ENCODE measurements at regions not wholly inside any gene's neighbourhood (a gene's known extent, or its start where the extent isn't known, plus 50 kb on each side); places are given as distances from the start of the nearest gene placed in this dataset.
"Not testable (repeated sequence)": the region's sequence is repeated elsewhere in the genome, so short reads cannot be mapped to it uniquely, and the experiment has no call there.

DNA sequence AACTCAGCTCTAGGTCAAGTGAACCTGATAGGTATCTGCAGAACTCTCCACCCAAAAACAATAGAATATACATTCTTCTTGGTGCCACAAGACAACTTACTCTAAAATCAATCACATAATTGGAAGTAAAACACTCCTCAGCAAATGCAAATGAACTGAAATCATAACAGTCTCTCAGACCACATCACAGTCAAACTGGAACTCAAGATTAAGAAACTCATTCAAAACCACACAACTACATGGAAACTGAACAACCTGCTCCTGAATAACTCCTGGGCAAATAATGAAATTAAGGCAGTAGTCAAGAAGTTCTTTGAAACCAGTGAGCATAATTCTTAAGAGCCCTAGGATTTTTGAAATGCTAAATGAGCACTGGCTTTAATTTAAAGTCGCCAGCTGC lies 125.4 kb upstream of the PDE4D start:
- POLR2A ChIA-PET, H3K27ac Mint-ChIP-seq: not testable (repeated sequence)

DNA sequence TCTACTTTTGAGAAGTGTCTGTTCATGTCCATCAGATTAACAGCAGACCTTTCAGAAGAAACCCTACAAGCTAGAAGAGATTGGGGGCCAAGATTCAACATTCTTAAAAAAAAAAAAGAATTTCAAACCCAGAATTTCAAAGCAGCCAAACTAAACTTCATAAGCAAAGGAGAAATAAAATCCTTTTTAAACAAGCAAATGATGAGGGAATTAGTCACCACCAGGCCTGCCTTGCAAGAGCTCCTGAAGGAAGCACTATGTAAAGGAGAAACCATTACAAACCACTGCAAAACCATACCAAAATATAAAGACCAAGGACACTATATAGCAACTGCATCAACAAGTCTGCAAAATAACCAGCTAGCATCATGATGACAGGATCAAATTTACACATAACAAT lies 124.6 kb upstream of the PDE4D start:
- ChIA-PET CTCF (no interaction called here), POLR2A (no interaction called here)
- no peak overlapping the region for H3K27ac Mint-ChIP-seq
- H3K4me3 Mint-ChIP-seq: no peak overlapping the region
- H3K9me3 Mint-ChIP-seq: no peaks in the 10 kb centered on the region
- H3K36me3 Mint-ChIP-seq (ENCODE audit: low read depth): no peaks in the 10 kb centered on the region
- DNase-seq: no peak
- no peaks in the 10 kb centered on the region for H3K4me1 Mint-ChIP-seq
- H3K27me3 Mint-ChIP-seq: no peaks in the 10 kb centered on the region

More for the DNA sequence above, 125.4 kb upstream of the PDE4D start:
- H3K4me1 Mint-ChIP-seq; DNase-seq; H3K4me3 Mint-ChIP-seq; H3K36me3 Mint-ChIP-seq (ENCODE audit: low read depth); H3K27me3 Mint-ChIP-seq; H3K9me3 Mint-ChIP-seq; CTCF ChIA-PET: not testable (repeated sequence)

DNA sequence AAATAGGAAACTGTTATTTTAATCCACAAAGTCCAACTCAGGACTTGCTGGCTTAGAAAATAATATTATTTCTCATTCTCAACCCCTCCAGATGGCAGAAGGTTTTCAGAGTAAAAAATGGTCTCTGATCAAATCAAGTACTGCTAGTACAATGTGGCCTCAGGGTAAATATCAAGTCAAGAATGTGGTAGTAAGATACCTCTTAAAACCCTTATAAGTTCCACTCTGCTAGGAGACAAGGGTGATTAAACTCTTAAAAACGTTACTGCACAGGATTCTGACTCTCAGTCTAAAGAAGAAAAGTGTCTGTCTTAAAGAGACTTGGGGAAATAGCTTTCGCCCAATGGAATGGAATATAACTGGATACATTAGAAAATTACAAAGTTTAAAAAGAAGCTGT lies 120.8 kb upstream of the PDE4D start:
- H3K9me3 Mint-ChIP-seq: no peaks in the 10 kb centered on the region

DNA sequence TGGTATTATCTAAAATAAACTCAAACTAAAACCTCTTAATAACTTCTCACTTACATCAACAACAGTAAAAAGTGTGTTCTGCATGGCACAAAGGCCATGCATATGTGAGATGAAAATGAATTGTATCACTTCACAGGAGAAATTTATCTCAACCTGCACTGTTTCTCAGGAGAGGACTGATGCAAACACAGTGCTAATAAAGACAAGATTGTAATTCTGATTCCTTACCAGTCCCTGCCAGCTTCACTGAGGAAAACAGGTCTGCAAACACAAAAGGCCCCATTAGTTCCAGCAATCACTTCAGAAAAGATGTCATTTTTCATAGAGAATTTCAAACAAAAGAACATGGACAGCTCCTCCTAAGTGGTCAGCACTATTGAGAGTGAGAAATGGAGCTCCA lies 117.3 kb upstream of the PDE4D start:
- Mint-ChIP-seq H3K36me3 (ENCODE audit: low read depth) (no peaks in the 10 kb centered on the region), H3K27ac (no peak overlapping the region), H3K9me3 (no peaks in the 10 kb centered on the region), H3K4me1 (no peaks in the 10 kb centered on the region), H3K4me3 (no peak overlapping the region), H3K27me3 (no peaks in the 10 kb centered on the region)
- ChIA-PET CTCF (no interaction called here), POLR2A (no interaction called here)
- no peak for DNase-seq

More for the DNA sequence above, 120.8 kb upstream of the PDE4D start:
- Mint-ChIP-seq H3K36me3 (ENCODE audit: low read depth) (no peaks in the 10 kb centered on the region), H3K27me3 (no peaks in the 10 kb centered on the region), H3K4me1 (no peaks in the 10 kb centered on the region), H3K27ac (no peak overlapping the region), H3K4me3 (no peak overlapping the region)
- DNase-seq: no peak
- ChIA-PET POLR2A (no interaction called here), CTCF (no interaction called here)

DNA sequence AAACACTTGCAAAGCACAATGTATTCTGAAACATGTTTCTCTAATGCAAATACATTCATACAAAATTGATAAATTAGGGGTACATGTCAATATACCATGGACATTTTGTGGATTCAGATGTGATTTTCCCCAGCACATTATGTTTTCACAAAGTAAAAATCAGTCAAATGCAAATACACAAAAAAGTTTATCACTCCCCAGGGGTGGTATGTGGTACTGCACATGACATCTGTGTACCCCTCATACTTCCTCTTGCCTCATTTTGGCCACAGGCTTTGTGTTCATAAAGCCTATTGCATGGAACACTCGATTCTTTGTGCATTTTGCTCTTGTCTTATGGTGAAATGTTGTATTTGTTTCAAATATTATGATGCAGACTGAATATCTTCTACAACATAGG lies 116.8 kb upstream of the PDE4D start:
- Mint-ChIP-seq H3K4me3 (no peak overlapping the region), H3K27ac (no peak overlapping the region), H3K36me3 (ENCODE audit: low read depth) (no peaks in the 10 kb centered on the region), H3K9me3 (no peaks in the 10 kb centered on the region), H3K27me3 (no peaks in the 10 kb centered on the region), H3K4me1 (no peaks in the 10 kb centered on the region)
- POLR2A ChIA-PET: no interaction called here
- CTCF ChIA-PET: no interaction called here
- DNase-seq: no peak

DNA sequence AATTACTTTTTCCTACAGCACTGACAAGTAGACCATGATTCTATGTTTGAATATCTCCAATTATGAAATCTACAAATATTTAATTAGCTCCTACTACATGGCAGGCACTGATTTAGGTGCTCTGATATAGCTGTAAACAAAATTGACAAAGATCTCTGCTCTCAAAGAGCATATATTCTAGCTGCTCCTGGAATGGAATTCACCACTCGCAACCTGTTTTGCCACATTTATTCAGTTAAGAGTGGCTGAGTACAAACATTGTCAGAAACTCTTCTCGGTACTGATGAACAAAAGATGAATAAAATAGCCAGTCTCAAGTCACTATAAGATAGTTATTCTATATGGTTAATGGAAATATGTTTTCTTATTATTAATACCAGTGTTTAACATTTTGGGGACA lies 114.2 kb upstream of the PDE4D start:
- Mint-ChIP-seq H3K9me3 (no peaks in the 10 kb centered on the region), H3K4me3 (no peak overlapping the region), H3K27me3 (no peaks in the 10 kb centered on the region), H3K36me3 (ENCODE audit: low read depth) (no peaks in the 10 kb centered on the region), H3K27ac (no peak overlapping the region), H3K4me1 (no peaks in the 10 kb centered on the region)
- DNase-seq: no peak
- CTCF ChIA-PET: no interaction called here
- POLR2A ChIA-PET: no interaction called here

DNA sequence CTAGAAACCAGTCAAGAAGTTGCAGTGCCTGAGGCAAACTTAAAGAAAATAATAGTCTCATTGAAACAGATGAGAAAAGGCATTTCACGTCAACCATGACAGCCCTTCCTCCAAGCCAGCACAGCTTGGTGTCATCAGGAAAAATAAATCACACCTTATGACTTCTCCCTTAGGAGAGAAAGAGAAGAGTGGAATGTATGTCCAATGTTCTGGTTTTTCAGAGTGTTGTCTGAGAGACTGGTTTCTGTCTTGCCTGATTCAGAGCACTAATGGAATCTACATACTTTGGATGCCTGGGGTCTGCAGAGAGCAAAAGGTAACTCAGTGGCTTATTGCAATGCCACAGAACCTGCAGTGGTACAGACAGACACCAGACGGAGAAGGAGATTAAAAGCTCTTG lies 105.5 kb upstream of the PDE4D start:
- H3K9me3 Mint-ChIP-seq: peaks cover 2% of the 10 kb centered on the region
- no peak overlapping the region for H3K27ac Mint-ChIP-seq
- ChIA-PET CTCF (no interaction called here), POLR2A (no interaction called here)
- H3K27me3 Mint-ChIP-seq: no peaks in the 10 kb centered on the region
- H3K4me1 Mint-ChIP-seq: no peaks in the 10 kb centered on the region
- DNase-seq: no peak
- no peak overlapping the region for H3K4me3 Mint-ChIP-seq
- no peaks in the 10 kb centered on the region for H3K36me3 Mint-ChIP-seq (ENCODE audit: low read depth)

DNA sequence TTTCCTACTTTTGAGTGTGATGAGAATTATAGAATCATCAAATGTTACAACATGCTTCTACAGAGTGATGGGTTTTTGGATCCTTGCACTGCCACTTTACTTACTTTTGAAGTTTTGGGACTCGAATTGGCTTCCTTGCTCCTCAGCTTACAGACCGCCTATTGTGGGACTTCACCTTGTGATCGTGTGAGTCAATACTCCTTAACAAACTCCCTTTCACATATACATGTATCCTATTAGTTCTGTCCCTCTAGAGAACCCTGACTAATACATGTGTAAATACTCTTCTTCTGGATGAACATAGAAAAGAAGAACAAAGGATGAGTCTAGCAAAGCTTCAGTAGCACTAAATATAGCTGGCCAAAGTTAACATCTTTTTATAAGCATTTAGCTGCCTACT lies 98.7 kb upstream of the PDE4D start:
- CTCF ChIA-PET: no interaction called here
- Mint-ChIP-seq H3K9me3 (no peaks in the 10 kb centered on the region), H3K27ac (no peak overlapping the region), H3K27me3 (no peaks in the 10 kb centered on the region), H3K4me1 (no peaks in the 10 kb centered on the region), H3K36me3 (ENCODE audit: low read depth) (no peaks in the 10 kb centered on the region), H3K4me3 (no peak overlapping the region)
- no peak for DNase-seq
- POLR2A ChIA-PET: no interaction called here

DNA sequence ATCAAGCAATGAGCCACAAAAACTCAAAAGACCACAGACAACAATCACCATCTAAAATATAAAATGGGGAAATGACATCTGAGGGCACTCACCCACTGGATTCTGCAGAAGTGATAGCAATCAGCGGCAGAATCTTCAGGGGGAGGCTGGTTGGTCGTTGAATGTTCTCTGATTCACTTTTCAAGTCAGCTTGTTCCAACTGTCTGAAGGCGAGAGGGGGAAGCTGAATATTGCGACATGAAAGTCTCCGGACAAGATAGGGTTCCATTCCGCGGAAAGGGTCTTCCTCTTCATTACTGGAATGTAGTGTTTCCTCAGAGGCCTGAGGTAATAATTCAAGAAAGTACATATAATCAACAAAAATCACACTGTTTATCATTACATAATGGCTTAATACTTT lies 94.9 kb upstream of the PDE4D start:
- no peak overlapping the region for H3K27ac Mint-ChIP-seq
- H3K4me3 Mint-ChIP-seq: no peak overlapping the region
- no peak for DNase-seq
- H3K9me3 Mint-ChIP-seq: no peaks in the 10 kb centered on the region
- no peaks in the 10 kb centered on the region for H3K36me3 Mint-ChIP-seq (ENCODE audit: low read depth)
- H3K27me3 Mint-ChIP-seq: no peaks in the 10 kb centered on the region
- ChIA-PET POLR2A (no interaction called here), CTCF (interaction anchor here (0.7 kb wide), 1 partner anchor 343 kb away, joined by 4 read pairs; no protein-coding TSS in a partner anchor)
- no peaks in the 10 kb centered on the region for H3K4me1 Mint-ChIP-seq

DNA sequence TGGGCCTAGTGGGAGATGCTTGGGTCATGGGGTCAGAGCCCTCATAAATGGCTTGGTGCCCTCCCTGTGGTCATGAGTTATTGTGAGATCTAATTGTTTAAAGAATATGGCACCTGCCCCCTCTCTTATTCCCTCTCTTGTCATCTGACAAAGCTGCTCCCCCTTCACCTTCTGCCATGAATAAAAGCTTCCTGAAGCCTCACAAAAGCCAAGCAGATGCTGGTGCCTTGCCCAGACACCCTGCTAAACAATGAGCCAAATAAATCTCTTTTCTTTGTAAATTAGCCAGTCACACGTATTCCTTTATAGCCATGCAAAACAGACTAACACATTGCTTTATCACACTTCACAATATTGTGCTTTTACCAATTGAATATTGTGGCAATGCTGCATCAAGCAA lies 82.8 kb upstream of the PDE4D start:
- ChIA-PET POLR2A (no interaction called here), CTCF (no interaction called here)
- H3K27ac Mint-ChIP-seq: no peak overlapping the region

DNA sequence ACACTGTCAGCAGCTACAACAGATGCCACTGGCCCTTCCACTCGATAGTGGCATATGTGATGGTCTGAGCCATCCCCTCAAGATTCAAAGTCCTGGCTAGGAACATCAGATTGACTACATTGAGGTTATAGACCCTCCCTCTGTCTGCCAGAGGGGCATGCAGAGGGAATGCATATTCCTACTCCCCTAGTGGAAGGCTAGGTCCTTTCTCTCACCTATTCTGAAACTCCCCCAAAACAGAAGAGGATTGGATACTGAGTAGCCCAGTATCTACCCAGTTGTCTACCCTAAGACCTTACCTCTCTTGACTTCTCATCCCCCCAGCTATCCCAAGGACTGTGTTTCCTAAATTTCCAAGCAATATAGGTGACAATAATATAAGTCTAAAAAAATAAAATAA lies 78.5 kb upstream of the PDE4D start:
- H3K27ac Mint-ChIP-seq: no peak overlapping the region
- POLR2A ChIA-PET: no interaction called here
- no peaks in the 10 kb centered on the region for H3K27me3 Mint-ChIP-seq
- H3K9me3 Mint-ChIP-seq: no peaks in the 10 kb centered on the region
- no peak overlapping the region for H3K4me3 Mint-ChIP-seq
- H3K36me3 Mint-ChIP-seq (ENCODE audit: low read depth): no peaks in the 10 kb centered on the region
- no peak for DNase-seq
- CTCF ChIA-PET: no interaction called here
- no peaks in the 10 kb centered on the region for H3K4me1 Mint-ChIP-seq

More for the DNA sequence above, 82.8 kb upstream of the PDE4D start:
- no peaks in the 10 kb centered on the region for H3K36me3 Mint-ChIP-seq (ENCODE audit: low read depth)
- no peaks in the 10 kb centered on the region for H3K9me3 Mint-ChIP-seq
- H3K4me3 Mint-ChIP-seq: no peak overlapping the region
- H3K27me3 Mint-ChIP-seq: no peaks in the 10 kb centered on the region
- no peaks in the 10 kb centered on the region for H3K4me1 Mint-ChIP-seq
- DNase-seq: no peak

DNA sequence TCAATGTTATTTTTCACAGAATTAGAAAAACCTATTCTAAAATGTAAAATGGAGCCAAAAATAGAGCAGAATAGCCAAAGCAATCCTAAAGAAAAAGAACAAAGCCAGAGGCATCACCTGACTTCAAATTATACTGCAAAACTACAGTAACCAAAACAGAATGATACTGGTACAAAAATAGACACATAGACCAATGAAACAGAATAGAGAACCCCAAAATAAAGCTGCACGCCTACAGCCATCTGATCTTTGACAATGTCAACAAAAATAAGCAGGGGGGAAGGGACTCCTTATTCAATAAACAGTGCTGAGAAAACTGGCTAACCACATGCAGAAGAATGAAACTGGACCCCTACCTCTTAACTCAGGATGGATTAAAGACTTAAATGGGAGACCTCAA lies 65.8 kb upstream of the PDE4D start:
- no peak overlapping the region for H3K27ac Mint-ChIP-seq

DNA sequence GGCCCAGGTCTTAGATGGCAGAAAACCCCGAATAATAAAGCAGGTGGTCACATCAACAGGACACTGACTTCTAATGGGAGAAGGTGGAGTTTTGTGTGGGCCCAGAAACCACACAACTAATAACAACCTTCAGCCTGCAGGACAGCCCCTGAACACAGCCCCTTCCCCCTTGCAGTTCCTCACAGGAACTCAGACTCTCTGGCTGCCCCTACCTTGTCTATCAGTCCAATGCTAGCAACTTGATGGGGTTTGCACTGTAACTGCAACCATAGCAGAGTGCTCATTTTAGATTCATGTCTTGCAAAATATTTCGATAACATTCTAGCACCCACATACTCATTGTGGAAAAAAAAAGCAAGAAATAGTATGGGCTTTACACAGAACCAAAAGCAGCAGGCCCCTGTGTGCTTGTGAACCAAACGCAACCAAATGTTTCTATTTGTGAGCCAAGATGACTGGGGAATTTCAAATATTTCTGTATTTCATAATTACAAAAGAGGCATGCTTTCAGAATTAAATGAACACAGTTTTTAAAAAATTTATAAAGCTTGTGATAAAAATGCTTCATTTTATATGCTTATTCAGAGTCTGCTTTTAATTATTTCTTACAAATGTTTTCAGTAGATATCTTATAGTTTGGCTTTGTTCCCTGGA lies 62.7 kb upstream of the PDE4D start:
- Mint-ChIP-seq H3K9me3 (no peaks in the 10 kb centered on the region), H3K36me3 (ENCODE audit: low read depth) (no peaks in the 10 kb centered on the region), H3K4me3 (no peak overlapping the region), H3K27me3 (no peaks in the 10 kb centered on the region), H3K4me1 (no peaks in the 10 kb centered on the region), H3K27ac (no peak overlapping the region)
- no peak for DNase-seq
- ChIA-PET POLR2A (no interaction called here), CTCF (no interaction called here)

More for the DNA sequence above, 65.8 kb upstream of the PDE4D start:
- CTCF ChIA-PET: no interaction called here
- Mint-ChIP-seq H3K4me3 (no peak overlapping the region), H3K27me3 (no peaks in the 10 kb centered on the region), H3K36me3 (ENCODE audit: low read depth) (no peaks in the 10 kb centered on the region), H3K9me3 (no peaks in the 10 kb centered on the region), H3K4me1 (no peaks in the 10 kb centered on the region)
- DNase-seq: no peak
- POLR2A ChIA-PET: no interaction called here

DNA sequence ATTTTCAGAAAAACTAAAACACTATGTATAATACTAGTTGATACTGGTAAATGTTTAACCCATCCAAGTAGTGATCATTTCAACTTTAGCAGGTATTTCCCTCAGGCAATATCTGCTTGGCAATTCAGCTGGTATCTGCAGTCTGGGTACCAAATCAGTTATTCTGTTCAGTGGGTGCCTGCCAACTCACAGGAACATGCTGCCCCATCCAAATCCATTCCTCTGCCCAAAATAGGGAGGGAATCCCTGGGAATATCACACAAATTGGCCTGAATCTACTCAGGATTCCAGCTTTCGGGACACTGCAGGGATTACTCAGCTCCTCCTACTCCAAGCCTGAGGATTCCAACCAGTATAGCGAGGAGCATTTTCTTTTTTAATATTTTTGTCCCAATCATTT lies 61.7 kb upstream of the PDE4D start:
- ChIA-PET POLR2A (no interaction called here), CTCF (no interaction called here)
- no peaks in the 10 kb centered on the region for H3K36me3 Mint-ChIP-seq (ENCODE audit: low read depth)
- no peak overlapping the region for H3K27ac Mint-ChIP-seq
- H3K9me3 Mint-ChIP-seq: no peaks in the 10 kb centered on the region
- no peak for DNase-seq
- H3K27me3 Mint-ChIP-seq: no peaks in the 10 kb centered on the region
- H3K4me3 Mint-ChIP-seq: no peak overlapping the region
- H3K4me1 Mint-ChIP-seq: no peaks in the 10 kb centered on the region

Measured in activated CD4-positive, alpha-beta T cell treated with anti-CD3 and anti-CD28 coated beads, Interleukin-2, amount 10 ng/mL, durations not matched to agents 7 days and 5 days (primary cell).